ENCODE measurements at regions not wholly inside any gene's neighbourhood (a gene's known extent, or its start where the extent isn't known, plus 50 kb on each side); places are given as distances from the start of the nearest gene placed in this dataset.
"Not testable (repeated sequence)": the region's sequence is repeated elsewhere in the genome, so short reads cannot be mapped to it uniquely, and the experiment has no call there.

DNA sequence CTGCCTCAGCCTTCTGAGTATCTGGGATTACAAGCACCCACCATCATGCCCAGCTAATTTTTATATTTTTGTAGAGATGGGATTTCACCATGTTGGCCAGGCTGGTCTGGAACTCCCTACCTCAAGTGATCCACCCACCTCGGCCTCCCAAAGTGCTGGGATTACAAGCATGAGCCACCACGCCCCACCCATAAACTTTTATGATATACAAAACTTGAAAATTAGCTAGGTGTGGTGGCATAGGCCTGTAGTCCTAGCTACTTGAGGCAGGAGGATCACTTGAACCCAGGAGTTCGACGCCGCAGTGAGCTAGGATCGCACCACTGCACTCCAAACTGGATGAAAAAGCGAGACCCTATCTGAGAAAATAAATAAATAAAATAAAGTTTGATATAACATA lies 149.5 kb upstream of the ATF7IP start:
- not testable (repeated sequence) for DNase-seq

DNA sequence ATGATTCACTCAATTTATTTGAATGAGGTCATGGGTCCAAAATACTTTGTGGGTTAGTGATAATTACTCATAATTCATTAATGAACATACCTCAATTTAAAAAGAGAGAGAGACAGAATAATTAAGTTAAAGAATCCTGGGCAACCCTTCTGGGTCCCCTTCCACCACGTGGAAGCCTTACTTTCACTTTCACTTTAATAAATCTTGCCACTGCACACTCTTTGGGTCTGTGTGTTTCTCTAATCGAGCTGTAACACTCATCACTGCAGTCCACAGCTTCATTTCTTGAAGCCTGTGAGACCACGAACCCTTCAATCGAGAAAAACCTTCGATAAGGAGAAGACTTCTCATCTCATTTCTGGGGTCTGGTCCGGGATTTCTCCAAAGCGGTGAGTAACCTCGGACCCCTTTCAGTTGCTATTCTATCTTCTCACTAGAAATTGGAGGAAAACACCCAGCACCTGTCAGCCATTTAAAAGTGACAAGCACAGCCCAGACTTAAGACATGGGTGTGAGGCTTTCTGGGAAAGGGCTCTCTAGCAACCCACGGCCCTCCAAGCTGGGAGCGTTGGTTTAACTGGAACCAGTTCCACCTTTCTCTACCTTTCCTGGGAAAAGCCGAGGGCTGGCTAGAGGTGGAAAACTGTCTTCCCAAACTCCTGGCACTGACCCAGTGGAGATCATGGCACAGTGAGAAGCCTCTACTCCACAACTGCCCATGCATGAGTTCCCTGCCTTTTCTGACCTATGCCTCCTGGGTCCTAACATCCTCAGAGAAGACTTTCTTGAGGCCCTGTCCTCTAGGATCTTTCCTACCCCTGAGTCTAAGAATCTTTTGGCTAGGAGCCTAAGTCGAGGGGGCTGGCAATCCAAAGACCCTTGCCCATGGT lies 148.8 kb upstream of the ATF7IP start:
- peak; percentile 38 for DNase-seq

DNA sequence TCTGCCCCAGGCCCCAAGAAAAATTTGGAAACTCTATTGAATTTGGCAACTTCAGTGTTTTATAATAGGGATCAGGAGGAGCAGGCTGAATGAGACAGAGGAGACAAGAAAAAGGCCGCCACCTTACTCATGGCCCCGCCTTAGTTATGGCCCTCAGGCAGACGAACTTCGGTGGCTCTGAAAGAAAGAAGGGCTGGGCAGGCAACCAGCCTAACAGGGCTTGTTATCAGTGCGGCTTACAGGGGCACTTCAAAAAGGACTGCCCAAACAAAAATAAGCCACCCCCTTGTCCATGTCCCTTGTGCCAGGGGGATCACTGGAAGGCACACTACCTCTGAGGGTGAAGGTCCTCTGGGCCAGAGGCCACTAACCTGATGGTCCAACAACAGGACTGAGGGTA lies 146.3 kb upstream of the ATF7IP start:
- DNase-seq: no peak

DNA sequence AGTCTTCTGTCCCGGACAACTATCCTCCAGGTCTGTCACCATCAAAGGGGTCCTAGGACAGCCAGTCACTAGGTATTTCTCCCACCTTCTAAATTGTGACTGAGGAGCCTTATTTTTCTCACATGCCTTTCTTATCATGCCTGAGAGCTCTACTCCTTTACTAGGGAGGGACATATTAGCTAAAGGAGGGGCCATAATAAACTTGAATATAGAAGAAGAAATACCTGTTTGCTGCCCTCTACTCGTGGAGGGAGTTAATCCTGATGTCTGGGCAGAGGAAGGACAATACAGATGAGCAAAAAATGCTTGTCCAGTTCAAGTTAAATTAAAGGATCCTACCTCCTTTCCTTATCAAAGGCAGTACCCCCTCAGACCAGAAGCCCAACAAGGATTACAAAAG lies 145.8 kb upstream of the ATF7IP start:
- DNase-seq: not testable (repeated sequence)

DNA sequence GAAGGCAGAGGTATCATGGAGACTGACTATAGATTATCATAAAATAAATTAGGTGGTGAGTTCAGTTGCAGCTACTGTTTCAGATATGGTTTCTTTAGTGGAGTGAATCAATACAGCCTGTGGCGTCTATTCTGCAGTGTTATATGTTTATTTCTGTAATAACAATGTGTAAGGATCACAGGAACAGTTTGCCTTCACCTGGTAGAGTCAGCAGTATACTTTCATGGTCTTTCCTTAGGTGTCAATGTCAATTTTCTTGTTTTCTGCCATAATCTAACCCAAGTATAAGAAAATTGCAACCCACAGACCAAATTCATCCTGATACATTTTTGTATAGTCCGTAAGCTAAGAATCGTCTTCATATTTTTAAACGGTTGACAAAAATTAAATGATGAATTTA lies 140.4 kb upstream of the ATF7IP start:
- no peak for DNase-seq

DNA sequence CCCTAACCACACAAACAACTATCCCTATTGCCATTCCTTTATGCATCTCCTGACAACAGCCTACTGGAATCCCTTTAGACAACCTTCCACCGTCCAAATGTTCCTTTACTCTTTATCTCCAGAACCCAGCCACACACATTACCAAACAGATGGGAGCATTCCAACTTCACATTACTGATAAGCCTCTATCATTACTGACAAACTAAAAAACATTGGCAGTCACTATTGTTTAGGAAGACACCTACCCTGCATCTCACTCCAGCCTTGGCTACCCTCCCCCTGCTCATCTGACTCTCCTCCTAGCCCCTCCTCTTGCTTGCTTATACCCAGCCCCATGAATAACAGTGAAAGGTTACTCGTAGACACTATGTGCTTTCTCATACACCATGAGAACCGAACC lies 130.3 kb upstream of the ATF7IP start:
- DNase-seq: not testable (repeated sequence)

DNA sequence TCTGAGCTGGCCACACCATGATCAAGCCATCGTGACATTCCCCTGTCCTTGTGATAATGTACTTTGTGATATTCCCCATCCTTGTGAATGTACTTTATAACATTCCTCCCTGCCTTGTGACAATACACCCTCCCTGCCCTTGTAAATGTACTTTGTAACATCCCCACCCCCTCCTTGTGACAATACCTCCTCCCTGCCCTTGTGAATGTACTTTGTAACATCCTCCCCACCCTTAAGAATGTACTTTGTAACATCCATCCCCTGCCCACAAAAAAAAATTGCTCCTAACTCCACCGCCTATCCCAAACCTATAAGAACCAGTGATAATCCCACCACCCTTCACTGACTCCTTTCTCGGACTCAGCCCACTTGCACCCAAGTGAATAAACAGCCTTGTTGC lies 128.8 kb upstream of the ATF7IP start:
- DNase-seq: not testable (repeated sequence)

DNA sequence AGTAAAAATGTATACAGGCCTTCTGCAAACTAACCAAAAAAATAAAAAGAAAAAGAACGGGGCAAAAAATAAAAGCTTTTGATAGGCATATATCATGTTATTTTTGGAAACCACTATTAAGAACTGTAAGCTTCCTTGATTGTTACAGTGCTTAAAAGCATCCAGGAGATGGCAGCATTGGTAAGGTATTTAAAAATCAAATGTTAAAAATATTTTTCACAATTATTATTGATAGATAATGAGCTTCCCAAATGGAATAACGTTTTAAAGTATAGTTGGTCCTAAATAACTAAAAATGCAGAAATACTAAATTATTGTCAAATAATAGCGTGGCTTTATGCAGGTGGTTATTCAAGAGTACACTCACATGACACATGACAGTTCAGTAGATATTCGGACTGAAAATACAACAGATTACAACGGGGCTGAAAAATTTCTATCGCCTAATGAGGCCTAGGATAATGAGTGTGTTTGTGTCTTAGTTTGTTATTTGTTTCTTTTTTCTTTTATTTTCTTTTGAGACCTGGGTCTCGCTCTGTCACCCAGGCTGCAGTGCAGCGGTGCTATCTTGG lies 127.2 kb upstream of the ATF7IP start:
- peak; percentile 29 for DNase-seq

DNA sequence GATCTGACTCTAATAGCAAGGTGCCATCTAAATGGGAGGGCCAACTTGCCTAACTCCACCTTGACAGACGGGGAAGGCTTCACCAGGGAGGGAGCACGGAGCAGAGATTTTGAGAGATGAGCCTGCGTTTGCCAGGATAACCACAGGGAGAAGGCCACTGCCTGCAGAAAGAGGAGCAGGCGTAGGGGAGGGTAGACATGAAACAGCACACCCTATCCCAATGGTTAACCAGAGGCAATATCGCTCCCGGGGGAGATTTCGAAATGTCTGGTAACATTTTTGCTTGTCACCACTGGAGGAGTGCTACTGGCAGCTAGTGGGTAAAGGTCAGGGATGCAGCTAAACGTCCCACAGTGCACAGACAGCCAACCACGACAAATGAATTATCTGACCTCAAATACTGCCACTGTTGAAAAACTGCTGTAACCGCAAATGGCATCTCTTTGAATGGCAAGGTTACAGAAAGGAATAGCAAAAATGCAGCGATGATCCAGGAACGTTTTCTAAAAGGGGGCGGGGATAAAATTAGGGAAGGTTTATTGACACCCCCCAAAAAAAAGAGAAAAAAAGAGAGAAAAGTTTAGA lies 126.0 kb upstream of the ATF7IP start:
- peak; percentile 58 for DNase-seq

DNA sequence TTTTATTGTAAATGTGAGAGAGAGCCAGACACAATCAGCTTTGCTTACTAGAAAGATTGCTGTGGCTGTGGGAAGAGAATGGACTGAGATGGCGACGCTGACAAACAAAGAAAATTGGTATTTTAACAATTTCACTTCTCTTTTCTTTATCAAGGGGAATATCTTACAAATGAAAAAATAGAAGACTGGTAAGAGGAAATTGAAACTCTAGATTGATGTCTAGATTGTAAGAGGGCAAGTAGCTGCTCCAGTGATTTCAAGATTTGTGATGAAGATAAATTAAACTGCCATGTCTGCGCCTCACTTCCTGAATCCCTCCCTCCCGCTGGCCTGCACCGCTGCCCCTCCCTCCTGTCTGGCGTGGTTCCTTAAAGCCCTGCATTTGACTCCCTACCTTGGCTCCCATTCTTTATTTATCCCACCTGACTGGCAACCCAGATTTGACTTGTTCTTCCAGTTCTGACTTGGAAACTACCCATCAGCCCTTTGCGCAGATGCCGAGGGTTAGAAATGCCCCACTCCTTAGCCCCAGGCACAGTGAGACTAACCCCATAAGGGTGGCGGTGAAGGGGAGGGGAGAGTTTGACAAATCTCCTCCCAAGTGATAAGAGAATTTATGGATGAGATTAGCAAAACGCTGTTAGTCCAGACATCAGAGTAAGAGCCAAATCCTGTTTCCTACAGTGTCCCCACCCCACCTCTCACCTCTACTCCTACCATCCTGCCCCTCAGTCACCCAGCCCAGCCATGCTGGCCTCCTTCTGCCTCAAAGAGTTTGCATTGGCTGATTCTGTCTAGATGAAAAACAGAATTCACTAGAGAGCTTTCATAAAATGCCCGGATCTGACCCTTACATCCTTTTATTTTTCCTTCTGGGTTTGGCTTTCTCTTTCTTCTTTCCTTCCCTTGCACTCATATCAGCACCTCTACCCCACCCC lies 125.3 kb upstream of the ATF7IP start:
- peak; percentile 6 for DNase-seq

DNA sequence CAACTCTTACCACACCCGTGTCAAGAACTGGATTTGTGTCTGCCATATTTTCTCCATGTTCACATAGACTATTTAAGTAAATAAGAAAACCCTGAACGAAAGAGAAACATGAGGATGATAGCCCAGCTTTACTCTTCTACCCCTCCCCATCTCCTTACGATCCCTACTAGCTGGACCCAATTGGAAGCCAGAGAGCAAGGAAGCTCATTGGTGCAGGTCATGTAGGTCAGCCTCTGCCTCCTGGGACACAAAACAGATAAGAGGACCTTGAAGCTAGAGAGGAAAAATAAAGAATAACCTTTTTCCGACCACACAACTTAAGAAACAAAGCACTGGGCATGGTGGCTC lies 124.6 kb upstream of the ATF7IP start:
- no peak for DNase-seq

DNA sequence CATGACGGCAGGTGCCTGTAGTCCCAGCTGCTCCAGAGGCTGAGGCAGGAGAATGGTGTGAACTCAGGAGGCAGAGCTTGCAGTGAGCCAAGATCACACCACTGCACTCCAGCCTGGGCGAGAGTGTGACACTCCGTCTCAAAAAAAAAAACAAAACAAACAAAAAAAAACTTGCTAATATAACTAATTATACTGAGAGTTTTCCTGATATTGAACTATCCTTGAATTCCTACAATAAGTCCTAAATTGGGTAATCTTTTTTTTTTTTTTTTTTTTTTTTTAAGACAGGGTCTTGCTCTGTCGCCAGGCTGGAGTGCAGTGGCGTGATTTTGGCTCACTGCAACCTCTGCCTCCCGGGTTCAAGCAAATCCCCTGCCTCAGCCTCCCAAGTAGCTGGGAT lies 122.7 kb upstream of the ATF7IP start:
- DNase-seq: not testable (repeated sequence)

DNA sequence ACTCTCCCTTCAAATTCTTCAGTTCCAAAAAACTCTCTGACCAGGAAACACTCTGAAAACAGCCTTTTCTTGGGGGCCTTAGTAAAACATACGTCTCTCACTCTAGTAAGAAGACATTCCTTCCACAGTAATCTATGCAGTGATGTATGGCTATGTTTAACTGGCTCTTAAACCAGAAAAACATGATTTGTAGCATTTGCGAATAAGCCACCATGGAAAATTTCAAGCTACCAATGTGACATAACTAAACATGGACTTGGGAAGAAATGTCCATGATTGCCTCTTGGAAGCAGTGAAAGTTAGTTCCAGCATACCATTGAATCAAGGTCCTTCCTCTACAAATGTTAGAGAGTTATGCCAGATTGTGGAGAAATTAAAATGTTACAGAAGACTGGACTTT lies 121.5 kb upstream of the ATF7IP start:
- no peak for DNase-seq

DNA sequence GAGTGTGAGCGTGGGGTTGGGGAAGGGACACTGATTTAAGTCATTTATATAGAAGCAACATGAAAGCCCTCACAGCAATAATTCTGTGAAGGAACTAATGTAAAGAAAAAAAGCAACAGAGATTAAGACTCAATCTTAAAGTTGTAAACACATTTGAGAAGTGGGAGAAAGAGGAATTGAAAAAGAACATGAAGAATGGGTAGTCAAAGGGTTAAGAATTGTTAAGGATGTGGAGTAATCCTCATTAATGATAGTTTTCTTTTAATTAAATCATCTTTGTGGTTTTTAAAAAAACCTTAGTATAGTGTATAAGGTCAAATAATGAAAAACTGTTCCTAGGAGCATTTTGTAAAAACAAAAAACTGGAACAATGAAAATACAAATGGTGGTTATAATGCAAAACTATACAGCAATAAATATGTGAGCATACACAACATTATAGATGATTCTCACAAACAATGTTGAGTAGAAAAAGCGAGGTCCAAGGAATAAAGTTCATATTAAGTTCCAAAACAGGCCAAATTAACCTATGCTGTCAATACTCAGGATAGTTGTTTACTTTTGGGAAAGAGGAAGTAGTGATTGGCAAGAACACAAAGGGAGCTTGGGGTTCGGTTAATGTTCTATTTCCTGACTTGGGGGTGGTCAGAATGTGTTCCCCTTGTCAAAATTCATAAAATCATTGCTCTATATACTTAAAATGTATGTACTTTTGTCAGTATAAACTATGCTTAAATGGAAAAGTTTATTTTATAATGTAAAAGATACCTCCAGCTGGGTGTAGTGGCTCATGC lies 120.4 kb upstream of the ATF7IP start:
- DNase-seq: no peak

DNA sequence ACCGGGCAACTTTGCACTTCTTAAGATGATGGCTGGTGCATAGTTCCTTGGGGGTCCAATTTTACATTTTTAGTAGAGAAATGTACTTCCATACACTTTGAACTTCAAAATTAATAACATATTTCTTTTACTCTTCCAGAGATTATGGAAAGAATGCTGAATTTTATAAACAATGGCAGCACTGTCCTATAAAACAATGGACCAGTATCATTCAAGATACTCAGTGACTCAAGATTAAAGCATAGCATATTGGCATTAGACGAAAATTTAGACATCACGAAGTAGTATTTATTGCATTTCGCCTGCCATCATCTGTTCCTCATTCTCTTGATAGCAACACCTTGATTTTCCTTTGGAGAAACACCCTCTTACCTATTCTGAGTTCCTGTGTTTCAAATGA lies 118.3 kb upstream of the ATF7IP start:
- DNase-seq: no peak

DNA sequence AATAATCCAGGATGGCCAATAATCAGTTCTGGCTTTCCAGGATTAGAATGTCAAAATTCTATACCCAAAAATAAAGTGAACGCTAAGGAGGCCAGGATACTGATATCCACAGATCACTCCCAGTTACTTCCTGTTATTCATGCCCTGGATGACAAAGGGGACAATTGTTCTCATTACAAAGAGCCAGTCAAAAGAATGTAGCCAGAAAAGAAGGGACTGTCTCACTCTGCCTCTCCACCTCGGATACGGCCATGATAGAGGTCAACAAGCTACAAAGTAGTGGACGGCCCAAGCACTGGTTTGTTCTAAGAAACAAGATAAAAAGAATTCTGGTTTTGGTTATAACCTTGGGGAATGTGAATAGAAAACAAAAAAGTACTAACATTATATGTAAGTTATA lies 116.1 kb upstream of the ATF7IP start:
- DNase-seq: no peak

DNA sequence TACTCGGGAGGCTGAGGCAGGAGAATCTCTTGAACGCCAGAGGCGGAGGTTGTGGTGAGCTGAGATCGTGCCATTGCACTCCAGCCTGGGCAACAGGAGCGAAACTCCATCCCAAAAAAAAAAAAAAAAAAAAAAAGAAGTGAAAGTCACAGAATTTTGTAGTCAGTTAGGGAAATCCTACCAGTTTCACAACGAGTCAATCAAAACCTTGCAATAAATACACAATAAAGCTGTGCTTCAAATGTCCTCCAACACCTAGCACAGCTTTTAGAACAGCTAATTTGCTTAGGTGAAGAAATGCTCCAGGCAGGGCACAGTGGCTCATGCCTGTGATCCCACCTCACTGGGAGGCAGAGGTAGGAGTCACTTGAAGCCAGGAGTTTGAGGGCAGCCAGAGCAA lies 112.8 kb upstream of the ATF7IP start:
- no peak for DNase-seq

DNA sequence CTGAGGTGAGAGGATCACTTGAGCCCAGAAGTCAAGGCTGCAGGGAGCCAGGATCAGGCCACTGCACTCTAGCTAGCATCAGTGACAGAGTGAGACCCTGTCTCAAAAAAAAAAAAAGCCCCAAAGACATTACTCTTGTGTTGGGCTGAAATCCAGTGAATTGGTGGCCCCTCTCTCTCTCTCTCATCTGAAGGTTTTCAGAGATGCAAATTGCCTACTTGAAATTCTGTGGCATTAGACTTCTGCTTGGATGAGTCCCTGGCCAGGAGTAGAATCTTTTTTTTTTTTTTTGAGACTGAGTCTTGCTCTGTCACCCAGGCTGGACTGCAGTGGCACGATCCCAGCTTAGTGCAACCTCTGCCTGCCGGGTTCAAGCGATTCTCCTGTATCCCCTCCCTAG lies 112.0 kb upstream of the ATF7IP start:
- DNase-seq: no peak

DNA sequence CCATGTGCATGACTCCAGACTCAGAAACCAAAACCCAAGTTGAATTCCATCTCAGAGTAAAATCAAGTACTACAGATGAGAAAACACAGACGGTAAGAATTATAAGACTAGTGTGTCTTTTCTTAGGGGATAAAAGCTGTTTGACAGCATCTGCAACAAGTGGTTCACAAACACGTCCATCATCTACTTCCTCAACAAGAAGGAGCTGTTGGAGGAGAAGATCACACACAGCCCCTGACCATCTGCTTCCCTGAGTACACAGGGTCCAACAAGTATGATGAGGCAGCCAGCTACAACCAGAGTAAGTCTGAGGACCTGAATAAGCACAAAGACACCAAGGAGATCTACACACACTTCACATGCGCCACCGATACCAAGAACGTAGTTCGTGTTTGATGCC lies 110.7 kb upstream of the ATF7IP start:
- DNase-seq: no peak

DNA sequence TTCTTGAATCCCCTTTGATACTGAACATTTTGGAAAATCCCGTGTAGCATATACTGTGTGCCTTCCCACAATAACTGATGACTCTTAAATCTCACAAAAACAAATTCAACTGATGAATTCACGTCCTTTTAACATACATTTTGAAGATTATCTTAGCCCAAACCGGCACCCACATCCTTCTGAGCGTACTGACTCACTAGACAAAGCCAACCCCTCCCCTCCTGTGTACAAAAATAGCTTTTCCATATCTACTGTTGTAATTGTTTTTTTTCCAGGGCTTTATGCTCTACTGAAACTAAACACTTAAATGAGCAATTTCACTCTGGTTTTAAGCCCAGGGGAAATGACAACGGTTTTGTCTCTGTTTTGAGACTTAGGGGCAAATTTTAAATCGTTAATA lies 109.4 kb upstream of the ATF7IP start:
- DNase-seq: peak; percentile 21

DNA sequence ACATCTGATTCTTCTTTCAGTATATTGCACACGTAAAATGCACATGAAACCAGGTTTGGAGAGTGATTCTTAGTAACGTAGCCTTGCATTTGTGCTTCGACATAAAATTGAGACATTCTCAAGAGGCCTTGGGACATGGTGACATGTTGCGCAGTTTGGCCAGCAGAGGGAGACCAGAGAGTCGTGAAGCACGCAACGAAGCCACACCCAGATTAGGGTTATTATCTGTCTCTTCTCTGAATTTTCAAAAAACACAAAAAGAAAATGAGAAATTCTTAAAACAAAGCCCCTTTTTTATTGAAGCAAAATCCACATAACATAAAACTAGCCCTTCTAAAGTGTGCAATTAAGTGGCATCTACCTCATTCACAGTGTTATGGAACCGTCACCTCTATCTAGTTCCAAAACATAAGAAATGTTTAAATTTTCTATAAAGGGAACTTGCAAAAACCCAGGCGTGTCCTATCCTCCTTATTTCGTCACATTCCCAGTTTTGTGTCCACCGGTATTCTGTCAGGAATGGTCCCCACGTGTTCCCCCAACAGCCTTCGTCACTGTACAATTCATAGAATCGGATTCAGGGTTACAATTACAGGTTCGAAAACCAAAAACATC lies 108.8 kb upstream of the ATF7IP start:
- peak; percentile 72 for DNase-seq

DNA sequence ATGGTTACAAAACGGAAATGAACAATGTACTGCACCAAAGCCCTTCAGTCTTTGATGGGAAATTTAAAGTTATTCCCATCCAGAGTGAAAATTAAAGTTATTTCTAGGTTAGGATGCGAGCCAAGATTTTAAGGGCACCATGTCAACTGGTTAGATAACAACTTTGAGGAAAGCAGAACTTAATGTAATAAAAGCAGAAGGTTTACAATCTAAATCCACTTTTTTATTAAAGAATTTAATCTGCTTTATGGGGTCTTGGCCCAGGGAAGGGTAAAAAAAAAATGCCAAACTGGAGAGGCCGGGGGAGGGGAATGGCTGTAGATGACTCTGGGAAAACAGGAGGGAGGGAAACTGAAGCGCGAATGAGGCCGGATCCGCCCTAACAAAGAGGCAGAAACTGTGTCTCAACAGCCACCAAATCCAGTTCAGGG lies 108.2 kb upstream of the ATF7IP start:
- no peak for DNase-seq
